ENCODE measurements at regions not wholly inside any gene's neighbourhood (a gene's known extent, or its start where the extent isn't known, plus 50 kb on each side); places are given as distances from the start of the nearest gene placed in this dataset.
"Not testable (repeated sequence)": the region's sequence is repeated elsewhere in the genome, so short reads cannot be mapped to it uniquely, and the experiment has no call there.

DNA sequence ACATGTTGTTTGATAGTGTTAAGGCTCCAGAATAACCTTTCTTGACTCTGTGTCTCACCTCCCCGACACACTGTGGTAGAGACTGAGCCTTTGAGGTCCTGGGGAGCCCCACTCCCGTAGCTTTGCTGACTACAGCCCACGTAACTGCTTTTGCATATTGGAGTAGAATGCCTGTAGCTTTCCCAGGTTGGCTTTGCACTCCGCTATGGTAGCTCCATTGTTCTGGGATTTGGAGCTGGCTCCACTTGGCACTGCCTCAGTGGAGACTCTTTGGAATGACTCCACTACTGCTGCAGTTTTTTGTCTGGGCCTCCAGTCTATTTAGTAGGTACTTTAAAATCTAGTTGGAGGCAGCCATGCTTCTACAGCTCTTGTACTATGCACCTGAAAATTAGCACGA, 56.2 kb upstream of the ANXA1 start:
- DNase-seq, result no peak

DNA sequence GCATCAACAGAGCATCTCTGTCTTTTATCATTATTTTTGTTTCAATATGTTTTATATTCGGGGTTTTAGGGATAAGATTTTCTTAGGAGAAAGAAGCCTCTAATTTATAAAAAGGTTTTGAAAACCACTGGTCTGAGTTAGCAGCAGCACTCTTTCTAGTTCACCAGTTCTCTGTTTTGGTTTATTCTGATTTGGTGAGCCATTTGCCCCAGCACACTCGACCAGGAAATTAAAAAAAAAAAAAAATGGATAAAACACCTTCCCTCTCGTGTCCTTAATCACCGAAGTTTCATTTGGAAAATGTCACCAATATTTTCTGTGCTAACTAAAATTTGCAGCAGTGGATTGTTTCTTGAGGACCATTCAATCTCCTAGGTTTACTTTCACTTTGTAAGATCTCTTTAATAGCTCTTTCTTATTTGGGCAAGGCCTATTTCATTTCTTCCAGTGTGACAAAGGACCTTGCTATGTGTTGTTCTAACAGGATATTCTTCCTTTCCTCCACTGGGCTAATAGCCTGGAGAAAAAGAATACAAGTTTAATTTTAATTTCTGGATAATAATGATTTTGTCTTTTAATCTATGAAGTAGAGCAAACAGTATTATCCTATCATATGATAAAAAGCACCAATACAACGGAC, 57.8 kb upstream of the ANXA1 start:
- no peak for DNase-seq

DNA sequence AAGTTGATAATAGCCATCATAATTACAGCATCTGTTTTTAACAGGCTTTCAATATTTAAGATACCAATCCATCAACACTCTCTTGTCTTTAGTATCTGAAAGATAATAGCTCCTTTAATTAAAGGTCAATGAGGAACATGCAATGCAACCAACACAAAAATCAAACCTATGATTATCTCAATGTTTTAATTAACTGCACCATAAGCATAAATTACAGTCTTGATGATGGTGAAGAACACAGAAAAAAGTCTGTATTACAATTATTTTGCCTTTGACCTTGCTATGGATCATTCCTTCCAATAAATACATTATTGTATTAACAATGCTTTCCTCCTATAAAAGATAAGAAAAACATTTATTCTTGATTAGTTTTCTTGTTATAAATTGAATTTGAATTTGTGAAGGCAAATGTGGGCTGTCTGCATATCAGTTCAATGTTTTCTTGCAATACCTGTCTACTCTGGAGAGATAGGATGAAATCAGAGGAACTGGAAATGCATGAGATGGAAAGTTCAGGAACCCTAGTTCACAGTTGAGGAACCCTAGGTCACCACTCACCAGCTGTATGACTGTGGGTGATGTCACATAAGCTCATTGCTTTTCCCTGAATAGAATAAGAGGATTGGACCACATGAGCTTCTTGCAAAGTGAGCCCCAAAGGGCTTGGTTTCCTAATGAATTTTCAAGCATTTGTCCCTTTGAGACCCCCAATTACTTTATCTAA, 58.5 kb upstream of the ANXA1 start:
- no peak for DNase-seq

DNA sequence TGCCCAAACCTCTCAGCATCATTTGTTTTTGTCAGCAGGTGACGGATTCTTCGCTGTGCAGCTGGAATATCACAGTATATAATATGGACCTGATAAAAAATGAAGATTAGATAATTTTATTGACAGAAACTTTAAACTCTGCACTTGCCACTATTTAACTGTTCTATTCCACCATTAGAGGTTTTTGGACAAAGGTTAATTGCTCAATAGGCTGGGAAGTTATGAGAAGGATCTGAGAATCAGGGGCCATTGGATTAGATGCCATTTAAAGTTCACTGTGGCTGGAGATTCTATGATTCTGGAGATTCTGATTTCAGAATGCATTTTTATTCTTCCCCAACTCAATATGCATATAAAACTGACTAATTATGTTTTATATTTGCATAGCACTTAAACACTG, 59.8 kb upstream of the ANXA1 start:
- DNase-seq, result no peak

DNA sequence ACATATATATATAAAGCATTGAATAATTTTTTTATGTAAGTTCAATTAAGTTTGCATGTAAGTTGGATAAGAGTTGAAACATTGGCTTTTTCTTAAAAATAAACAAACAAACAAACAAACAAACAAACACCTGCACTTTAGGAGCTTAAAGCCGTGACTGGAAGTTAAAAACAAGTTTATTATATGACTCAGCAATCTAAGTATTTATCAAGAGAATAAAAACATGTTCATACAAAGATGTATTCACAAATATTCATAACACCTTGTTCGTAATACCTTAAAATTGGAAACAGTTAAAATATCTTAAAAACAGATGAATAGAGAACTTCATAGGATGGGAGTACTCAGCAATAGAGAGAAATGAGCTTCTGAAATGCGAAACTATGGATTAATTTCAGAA, 61.5 kb upstream of the ANXA1 start:
- no peak for DNase-seq

DNA sequence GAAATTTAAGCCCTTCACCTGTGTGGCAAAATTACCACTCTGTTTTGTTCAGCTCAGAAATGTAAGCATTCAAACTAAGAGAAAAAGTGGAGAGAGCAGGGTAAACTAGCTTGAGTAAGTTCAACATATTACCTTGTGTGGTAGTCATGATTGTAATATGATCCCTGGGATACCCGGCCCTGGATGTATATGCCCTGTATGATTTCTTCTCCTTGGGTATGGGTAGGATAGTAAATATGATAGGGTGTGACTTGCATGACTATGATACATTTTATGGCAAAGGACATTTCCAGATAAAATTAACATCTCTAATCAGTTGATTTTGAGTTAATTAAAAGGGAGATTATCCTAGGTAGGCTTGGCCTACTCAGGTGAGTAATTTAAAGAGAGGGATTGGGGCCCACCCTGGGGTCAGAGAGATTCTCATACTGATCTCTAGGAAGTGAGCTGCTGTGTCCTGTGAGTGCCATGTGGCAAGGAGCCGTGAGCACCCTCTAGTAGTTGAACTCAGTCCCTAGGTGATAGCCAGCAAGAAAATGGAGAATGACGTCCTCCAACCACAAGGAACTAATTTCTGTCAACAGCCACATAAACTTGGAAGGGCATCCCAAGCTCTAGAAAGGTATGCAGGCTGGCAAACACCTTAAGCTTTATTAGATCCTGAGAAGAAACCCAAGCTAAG, 62.2 kb upstream of the ANXA1 start:
- DNase-seq, result no peak

DNA sequence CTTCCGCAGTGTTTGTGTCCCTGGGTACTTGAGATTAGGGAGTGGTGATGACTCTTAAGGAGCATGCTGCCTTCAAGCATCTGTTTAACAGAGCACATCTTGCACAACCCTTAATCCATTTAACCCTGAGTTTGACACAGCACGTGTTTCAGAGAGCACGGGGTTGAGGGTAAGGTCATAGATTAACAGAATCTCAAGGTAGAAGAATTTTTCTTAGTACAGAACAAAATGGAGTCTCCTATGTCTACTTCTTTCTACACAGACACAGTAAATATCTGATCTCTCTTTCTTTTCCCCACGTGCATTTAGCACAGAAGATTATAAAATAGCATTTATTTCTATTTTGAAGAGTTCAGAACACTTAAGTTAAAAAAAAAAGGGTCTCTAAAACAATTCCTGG, 63.8 kb upstream of the ANXA1 start:
- not testable (repeated sequence) for DNase-seq

DNA sequence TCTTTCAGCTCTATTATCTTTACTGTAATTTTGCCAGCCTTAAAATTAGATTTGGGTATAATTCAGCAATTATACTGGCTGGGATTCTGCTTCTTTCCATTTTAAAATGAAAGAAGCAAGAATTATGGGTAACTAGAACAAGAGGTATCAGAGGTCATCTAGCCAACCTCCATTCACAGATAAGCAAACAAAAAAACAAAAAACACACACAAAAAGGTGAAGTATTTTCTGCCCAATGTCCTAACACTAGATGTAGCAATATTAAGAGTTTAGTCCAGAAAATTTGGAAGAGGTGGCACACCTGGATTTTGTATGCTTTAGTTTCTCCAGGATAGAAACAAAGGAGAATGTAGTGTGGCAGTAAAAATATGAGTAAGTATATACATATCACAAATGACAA, 68.1 kb upstream of the ANXA1 start:
- no peak for DNase-seq

DNA sequence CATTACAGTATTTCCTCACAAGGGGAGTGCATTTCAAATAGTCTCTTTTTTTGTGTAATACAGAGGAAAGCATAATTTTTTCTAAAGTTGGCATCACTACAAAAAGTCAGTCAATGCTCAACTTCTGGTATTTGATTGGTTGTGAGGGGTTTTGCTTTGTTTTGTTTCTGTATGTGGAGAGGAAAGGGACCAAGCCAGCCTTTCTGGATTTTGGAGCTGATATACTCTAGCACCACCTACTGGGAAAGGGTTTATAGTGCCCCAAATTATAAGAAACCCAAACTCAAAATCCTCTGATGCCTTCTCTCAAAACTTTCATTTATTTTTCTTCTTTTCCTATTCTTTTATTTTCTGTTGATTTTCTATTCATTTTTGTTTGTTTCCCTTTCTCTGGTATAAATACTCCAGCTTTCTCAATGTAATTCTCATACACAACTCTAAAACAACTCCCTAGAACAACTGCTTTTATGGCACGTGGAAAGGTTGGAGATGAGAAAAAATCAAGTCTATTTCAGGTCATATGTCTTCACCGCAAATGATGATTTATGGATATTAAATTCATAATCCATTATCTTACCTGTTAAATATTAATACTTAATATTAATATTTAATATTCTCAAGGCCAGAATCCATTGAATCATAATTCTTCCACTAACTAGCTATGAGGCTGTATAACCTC, 69.5 kb upstream of the ANXA1 start:
- no peak for DNase-seq

DNA sequence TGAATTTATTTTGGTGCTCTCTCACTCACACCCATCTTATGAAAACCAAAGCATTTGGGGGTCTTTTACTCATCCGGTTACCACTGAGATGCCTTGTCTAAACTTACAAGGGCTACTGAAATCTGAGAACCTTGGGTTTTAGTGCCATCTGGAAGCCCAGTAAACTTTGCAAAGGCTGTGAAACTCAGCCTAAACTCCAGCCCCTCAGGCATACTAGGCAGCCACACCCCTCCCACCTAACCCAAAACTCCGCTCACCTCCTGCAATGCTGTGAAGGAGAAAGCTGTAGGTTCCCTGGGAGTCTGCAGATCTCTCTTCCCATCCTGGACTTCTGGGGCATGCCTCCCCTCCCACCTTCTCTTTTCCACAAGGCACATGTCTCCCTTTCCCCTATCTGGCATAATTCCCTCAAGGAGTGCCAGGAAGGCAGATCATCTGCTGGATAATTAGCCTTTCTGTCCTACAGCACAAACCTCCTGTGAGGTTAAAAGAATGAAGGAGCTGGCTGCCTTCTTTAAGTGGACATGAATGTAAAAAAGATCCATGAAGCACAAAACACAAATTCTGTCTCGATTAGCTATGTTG, 71.5 kb upstream of the ANXA1 start:
- no peak for DNase-seq

DNA sequence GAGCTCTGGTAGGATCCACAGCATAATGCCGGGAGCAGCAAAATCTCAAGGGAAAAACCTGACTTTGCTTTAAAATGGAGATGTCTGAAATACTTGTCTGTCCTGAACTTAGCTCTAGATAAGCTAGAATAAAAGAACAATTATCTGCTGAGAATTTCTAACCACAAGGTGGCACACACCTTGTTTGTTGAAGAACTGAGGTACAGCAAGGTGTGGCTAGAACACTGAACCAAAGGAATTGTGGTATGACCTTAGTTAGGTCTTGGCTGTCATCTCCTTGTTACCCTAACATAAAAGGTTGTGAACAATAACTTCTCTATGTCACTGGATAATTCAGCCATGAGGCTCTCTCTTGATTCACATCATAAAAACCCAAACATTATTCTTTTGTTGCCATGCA, 72.3 kb upstream of the ANXA1 start:
- no peak for DNase-seq

DNA sequence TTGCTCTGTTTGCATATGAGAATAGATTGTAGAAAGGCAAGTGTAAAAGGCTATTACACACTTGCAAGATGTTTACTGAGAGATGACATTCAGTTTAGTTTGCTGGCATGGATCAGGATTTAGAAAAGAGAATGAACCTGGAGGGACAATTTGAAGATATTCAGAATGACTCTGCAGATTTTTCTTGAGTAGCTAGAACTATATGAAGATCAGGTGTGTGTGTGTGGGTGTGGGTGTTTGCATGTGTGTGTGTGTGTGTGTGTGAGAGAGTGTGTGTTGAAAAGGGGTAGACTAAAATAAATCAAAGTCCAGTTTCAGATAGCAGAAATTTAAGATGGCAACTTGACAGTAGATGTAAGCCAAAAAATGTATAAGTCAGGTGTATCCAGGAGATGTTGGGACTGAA, 74.0 kb upstream of the ANXA1 start:
- DNase-seq, result no peak

DNA sequence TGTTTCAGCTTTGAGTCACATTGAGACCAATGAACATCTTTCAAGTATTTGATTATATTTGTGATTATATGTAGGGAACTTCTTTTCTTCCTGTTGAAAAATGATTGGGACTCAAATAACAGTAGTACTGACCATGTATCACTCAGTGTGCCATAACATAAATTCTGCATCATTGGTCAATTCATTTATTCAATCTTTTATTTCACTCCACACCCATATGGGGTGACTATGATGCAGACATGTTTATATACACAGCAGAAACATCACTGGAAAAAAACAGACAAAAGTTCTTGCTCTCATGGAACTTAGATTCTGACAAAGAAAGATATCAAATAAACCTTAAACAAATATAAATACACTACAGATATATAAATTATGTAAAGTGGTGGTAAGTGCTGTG, 74.7 kb upstream of the ANXA1 start:
- DNase-seq, result no peak

DNA sequence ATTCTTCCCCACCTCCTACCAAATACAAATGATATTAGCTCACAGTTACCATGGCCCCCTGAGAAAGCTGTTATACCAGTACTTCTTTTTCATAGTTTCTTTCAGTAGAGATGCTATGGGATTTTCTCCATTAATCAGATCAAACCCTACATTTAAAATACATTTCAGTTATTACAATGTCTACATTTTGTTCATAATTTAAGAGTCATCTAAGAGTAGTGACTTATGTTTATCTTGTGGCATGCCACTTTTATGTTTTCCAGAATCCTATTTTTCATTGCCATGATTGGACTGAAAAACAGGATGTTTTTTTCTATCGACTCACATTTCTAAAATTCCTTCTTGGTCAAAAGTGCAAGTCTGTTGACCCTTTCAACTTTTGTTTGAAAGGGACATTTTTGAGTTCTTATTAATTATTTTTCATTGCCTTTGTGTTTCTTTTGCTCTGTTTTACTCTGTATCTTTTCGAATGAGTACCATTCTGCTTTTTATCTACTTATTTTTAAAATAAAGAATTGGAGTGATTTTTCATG, 77.4 kb upstream of the ANXA1 start:
- no peak for DNase-seq

DNA sequence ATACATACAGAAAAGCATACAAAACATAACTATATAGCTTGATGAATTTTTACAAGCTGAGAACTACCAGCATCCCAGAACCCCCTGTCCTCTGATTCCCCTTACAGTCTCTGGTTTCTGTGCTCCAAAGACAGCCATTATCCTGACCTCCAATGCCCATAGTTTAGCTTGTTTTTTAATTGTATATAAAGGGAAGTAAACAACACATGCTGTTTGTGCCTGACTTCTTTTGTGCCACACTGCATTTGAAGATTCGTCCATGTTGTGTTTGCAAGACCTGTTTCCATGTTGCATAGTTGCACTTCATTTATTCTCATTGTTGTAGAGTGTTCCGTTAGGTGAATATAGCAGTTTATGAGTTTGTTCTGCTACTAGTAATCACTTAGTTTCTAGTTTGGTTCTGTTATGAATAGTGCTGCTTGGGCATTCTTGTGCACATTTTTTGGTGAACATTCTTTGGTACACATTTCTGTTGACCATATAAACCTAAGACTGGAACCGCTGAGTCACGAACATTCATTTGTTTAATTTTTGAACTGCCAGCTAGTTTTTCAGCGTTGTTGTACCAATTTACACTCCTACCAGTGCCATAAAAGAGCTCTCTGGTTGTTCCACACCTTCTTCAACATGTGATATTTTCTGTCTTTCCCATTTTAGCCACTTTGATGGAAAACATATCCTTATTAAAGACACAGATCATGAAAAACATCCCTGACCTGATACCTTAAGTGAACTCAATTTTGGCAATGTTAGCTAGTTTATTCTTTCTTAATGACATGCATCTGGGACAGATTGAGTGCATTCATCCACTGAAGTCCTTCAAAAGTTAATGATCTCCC, 78.1 kb upstream of the ANXA1 start:
- DNase-seq, result no peak

DNA sequence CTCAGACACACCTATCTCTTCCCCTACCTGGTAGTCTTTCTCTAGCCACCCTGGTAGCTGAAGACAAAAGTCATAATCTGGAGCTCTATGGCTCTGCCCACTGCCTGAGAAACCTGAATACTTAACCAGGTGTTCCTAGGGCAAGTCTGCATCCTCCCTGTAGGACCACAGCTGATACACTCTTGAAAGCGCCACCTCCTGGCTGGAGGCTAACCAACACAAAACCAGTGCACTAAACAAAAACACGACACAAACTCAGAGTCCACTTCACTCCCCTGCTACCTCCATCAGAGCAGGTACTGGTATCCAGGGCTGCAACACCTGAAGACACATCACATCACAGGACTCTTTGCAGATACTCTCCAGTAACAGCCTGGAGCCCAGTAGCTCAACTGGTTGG, 84.6 kb upstream of the ANXA1 start:
- DNase-seq, result no peak

DNA sequence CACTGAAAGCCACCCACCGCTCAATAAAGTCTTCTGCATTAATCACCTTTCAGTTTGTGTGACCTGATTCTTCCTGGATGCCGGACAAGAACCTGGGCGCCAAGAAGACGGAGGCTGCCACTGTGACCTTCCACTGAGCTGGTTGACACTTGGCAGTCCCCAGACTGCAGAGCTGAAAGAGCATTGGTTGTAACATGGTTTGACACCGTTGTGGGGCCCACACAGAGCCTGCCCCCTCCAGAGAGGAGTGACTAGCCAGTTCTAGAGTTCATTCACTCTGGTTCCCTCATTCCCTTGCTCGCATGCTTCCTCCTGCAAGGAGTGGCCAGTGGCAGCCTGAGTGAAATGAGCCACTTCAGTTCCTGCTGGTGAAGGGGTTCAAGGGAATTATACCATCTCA, 86.2 kb upstream of the ANXA1 start:
- DNase-seq, result no peak

DNA sequence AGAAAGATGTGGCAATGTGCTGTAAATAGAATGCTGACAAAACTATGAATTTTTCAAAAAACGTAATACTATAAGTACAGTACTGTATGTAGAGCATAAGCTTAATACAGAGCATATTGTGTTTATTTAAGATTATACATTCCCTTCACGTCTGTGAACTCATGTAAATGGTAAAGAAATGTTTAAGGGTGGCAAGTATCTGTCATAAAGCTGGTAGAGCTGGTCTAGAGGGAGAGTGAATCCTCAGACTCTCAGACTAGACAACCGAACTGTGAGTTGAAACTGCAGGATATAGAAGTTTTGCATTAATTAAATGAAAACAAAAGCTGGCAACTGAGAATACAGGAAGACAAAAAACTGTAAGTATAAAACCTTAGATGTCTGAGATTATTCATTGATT, 87.3 kb upstream of the ANXA1 start:
- no peak for DNase-seq

DNA sequence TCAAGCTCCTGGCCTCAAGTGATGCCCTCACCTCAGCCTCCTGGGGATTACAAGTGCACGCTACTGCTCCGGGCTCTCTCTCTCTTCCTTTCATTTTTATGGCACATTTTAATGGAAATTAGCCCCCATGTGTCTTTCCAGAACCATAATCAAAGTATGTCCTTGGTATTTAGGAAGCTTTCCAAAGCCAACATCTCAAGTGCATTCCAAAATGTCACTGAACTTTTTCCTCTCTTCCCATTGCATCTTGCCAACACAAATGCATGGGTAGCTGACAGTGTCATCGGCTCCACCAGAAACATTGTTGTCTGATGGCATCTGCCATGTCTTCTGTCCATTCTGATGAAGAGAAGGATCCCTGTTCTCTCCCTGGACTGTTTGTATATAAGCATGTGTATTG, 90.5 kb upstream of the ANXA1 start:
- no peak for DNase-seq

DNA sequence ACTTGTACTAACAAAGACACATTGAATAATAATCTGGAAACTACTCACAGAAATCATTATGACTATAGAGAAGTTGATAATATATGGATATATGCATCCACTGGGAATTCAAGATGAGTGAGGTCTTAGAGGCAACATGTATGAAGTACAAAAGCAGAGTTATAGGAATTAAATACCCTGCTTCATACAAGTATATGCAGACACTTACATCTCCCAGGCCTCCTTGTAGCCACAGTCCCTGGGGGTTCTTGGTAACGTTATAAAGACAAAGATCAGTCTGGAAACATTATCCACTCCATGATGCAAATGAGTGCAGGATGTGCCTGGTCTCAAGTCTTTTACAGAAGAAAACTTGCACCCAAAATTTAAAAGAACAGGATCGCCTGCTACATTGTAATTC, 92.4 kb upstream of the ANXA1 start:
- no peak for DNase-seq

DNA sequence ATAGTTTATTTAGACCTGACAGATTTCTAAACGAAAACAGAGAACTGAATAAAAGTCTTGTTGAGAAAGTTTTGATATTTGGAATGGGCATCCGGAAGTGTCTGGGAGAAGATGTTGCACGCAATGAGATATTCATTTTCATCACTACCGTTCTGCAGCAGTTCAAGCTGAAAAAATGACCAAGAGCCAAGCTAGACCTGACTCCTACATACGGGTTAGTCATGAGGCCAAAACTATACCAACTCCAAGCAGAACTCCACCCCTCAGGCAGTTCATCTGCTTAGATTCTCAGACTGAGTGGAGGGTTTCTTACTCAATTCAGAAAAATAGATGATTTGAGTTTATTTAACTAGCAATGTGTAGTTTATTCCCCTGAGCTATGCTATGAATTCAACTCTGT, 95.4 kb upstream of the ANXA1 start:
- DNase-seq, result no peak

DNA sequence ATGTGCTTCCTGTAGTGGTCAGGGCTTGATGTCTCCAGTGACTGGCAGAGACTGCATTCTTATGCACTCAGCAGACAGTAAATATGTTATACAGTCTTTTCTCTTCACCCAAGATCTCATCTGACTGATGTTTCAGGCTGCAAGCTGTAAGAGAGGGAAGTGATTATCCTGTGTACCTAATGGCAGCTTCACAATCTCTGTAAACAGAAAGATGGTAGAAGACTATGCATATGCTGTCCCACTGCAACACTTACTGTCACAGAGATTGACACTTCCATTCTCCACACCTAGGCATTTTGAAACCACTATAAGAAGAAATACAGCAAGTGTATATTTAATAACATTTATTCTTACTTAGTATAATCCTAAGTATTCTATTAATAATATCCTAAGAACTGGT, 97.6 kb upstream of the ANXA1 start:
- DNase-seq, result no peak

Measured in activated CD4-positive, alpha-beta T cell treated with anti-CD3 and anti-CD28 coated beads for 4 hours (primary cell).